ENCODE measurements at regions not wholly inside any gene's neighbourhood (a gene's known extent, or its start where the extent isn't known, plus 50 kb on each side); places are given as distances from the start of the nearest gene placed in this dataset.
"Not testable (repeated sequence)": the region's sequence is repeated elsewhere in the genome, so short reads cannot be mapped to it uniquely, and the experiment has no call there.

- TF ChIP-seq CTCF (IDR thresholded peaks at IDR 0.05; ENCODE audit: insufficient read depth, missing control alignments), result no peak
- no peak for FAIRE-seq
- no peak for DNase-seq (ENCODE audit: insufficient read length, low spot score)
These were observed 383.2 kb upstream of the UBE2E3 start for GRCh38 chr2:180597179-180597578.

GRCh38 chr2:180596453-180596852 is 384.0 kb upstream of the UBE2E3 start:
- TF ChIP-seq CTCF (IDR thresholded peaks at IDR 0.05; ENCODE audit: insufficient read depth, missing control alignments), result no peak
- no peak for FAIRE-seq
- DNase-seq (ENCODE audit: insufficient read length, low spot score), result no peak

GRCh38 chr2:180591947-180592346 is 388.5 kb upstream of the UBE2E3 start:
- no peak for TF ChIP-seq CTCF (IDR thresholded peaks at IDR 0.05; ENCODE audit: insufficient read depth, missing control alignments)
- FAIRE-seq (no peak), DNase-seq (ENCODE audit: insufficient read length, low spot score) (no peak)

GRCh38 chr2:180591093-180591781 is 389.2 kb upstream of the UBE2E3 start:
- not testable (repeated sequence) for DNase-seq (ENCODE audit: insufficient read length, low spot score); FAIRE-seq

- FAIRE-seq (no peak), DNase-seq (ENCODE audit: insufficient read length, low spot score) (no peak)
These were observed 396.8 kb upstream of the UBE2E3 start for GRCh38 chr2:180583441-180584140.

GRCh38 chr2:180579388-180579787 is 401.0 kb upstream of the UBE2E3 start:
- DNase-seq (ENCODE audit: insufficient read length, low spot score) (no peak), FAIRE-seq (no peak)
- TF ChIP-seq CTCF (IDR thresholded peaks at IDR 0.05; ENCODE audit: insufficient read depth, missing control alignments), result no peak

More at GRCh38 chr2:180583441-180584140, 396.8 kb upstream of the UBE2E3 start:
- no peak for TF ChIP-seq CTCF (IDR thresholded peaks at IDR 0.05; ENCODE audit: insufficient read depth, missing control alignments)

GRCh38 chr2:180578441-180578840 is 402.0 kb upstream of the UBE2E3 start:
- TF ChIP-seq CTCF (IDR thresholded peaks at IDR 0.05; ENCODE audit: insufficient read depth, missing control alignments), result no peak
- DNase-seq (ENCODE audit: insufficient read length, low spot score) (no peak), FAIRE-seq (no peak)

Measured in D721Med (cell line).